ENCODE measurements at regions not wholly inside any gene's neighbourhood (a gene's known extent, or its start where the extent isn't known, plus 50 kb on each side); places are given as distances from the start of the nearest gene placed in this dataset.

DNA sequence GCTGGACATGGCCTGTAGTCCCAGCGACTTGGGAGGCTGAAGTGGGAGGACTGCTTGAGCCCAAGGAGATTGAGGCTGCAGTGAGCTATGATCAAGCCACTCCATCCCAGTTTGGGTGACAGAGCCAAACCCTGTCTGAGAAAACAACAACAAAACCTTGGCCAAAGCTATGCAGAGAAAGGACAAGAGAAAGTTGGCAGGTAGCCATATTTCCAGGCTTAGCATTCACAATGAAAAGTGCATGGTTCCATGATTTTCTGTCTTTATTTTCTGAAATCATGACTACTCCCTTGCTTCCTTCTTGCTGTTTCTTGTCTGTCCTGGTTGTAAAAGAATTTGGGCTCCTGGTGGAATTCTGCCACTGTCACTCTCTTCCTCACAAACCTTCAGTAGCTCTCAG, 284.6 kb upstream of the C2CD4B start:
- TF ChIP-seq, protein P1, sequence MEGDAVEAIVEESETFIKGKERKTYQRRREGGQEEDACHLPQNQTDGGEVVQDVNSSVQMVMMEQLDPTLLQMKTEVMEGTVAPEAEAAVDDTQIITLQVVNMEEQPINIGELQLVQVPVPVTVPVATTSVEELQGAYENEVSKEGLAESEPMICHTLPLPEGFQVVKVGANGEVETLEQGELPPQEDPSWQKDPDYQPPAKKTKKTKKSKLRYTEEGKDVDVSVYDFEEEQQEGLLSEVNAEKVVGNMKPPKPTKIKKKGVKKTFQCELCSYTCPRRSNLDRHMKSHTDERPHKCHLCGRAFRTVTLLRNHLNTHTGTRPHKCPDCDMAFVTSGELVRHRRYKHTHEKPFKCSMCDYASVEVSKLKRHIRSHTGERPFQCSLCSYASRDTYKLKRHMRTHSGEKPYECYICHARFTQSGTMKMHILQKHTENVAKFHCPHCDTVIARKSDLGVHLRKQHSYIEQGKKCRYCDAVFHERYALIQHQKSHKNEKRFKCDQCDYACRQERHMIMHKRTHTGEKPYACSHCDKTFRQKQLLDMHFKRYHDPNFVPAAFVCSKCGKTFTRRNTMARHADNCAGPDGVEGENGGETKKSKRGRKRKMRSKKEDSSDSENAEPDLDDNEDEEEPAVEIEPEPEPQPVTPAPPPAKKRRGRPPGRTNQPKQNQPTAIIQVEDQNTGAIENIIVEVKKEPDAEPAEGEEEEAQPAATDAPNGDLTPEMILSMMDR (IDR thresholded peaks at IDR 0.05) = no peak
- TF ChIP-seq POLR2A (IDR thresholded peaks at IDR 0.05) = no peak
